Keratinocyte (primary cell): ENCODE measurements at regions not wholly inside any gene's neighbourhood (a gene's known extent, or its start where the extent isn't known, plus 50 kb on each side); places are given as distances from the start of the nearest gene placed in this dataset.

ENCODE experiments used
- DNase-seq: peaks from one replicate; pipeline ENCODE4 v3.0.0-alpha.2; 2011; ENCODE audit warnings: low read depth, missing footprints, low spot score
- FAIRE-seq: peaks from 2 replicates; lab custom pipeline; 2011; peaks lifted over from hg19 to GRCh38; lab: Jason Lieb, UNC
- H2AFZ ChIP-seq: 2 replicates; pipeline ENCODE4 v1.6.0; 2012; ENCODE audit warnings: low read length, control low read depth, inconsistent platforms; ENCODE audit not compliant: control insufficient read depth
- H3K27ac ChIP-seq: 2 replicates; pipeline ENCODE4 v1.5.1; 2011; ENCODE audit warnings: low read length; ENCODE audit not compliant: control insufficient read depth, insufficient read depth
- H3K27me3 ChIP-seq: 3 replicates; pipeline ENCODE4 v1.6.0; 2011; ENCODE audit warnings: low read length; ENCODE audit not compliant: control insufficient read depth, insufficient read depth; ENCODE audit errors: extremely low read depth
- H3K36me3 ChIP-seq, 2 experiments: 2 replicates in 1 of 2; 3 replicates in 1 of 2; pipeline ENCODE4 v1.5.1; 2011; ENCODE audit warnings: low read length in 2 of 2, mild to moderate bottlenecking in 1 of 2; ENCODE audit not compliant: control insufficient read depth in 2 of 2, insufficient read depth in 2 of 2; ENCODE audit errors: extremely low read depth in 1 of 2
- H3K4me1 ChIP-seq: 3 replicates; pipeline ENCODE4 v1.5.1; 2011; ENCODE audit warnings: low read length; ENCODE audit not compliant: control insufficient read depth, insufficient read depth; ENCODE audit errors: extremely low read depth
- H3K4me2 ChIP-seq: 3 replicates; pipeline ENCODE4 v1.6.0; 2011; ENCODE audit warnings: low read depth, low read length; ENCODE audit not compliant: control insufficient read depth, insufficient read depth; ENCODE audit errors: extremely low read depth
- H3K4me3 ChIP-seq, 3 experiments: fragments of 200-600 bp in 1 of 3; sonication (generic) in 1 of 3; 2 replicates in 2 of 3; 3 replicates in 1 of 3; pipeline ENCODE4 v1.5.1; 2011 to 2016; ENCODE audit warnings: low read length in 3 of 3, mild to moderate bottlenecking in 3 of 3, control low read depth in 2 of 3, inconsistent platforms in 1 of 3, low read depth in 1 of 3, mixed read lengths in 1 of 3, mixed run types in 1 of 3, moderate library complexity in 1 of 3; ENCODE audit not compliant: control insufficient read depth in 2 of 3, insufficient read depth in 2 of 3; ENCODE audit errors: extremely low read depth in 1 of 3
- H3K79me2 ChIP-seq: 2 replicates; pipeline ENCODE4 v1.6.0; 2012; ENCODE audit warnings: low read length; ENCODE audit not compliant: control insufficient read depth, insufficient read depth
- H3K9ac ChIP-seq: 3 replicates; pipeline ENCODE4 v1.6.0; 2011; ENCODE audit warnings: low read length; ENCODE audit not compliant: control insufficient read depth, insufficient read depth; ENCODE audit errors: extremely low read depth
- H3K9me1 ChIP-seq: 3 replicates; pipeline ENCODE4 v1.6.0; 2011; ENCODE audit warnings: low read length; ENCODE audit not compliant: control insufficient read depth, insufficient read depth; ENCODE audit errors: extremely low read depth
- H3K9me3 ChIP-seq: 2 replicates; pipeline ENCODE4 v1.5.1; 2012; ENCODE audit warnings: low read depth, low read length; ENCODE audit not compliant: control insufficient read depth
- H4K20me1 ChIP-seq: 3 replicates; pipeline ENCODE4 v1.6.0; 2011; ENCODE audit warnings: low read length; ENCODE audit not compliant: control insufficient read depth, insufficient read depth; ENCODE audit errors: extremely low read depth
- CTCF ChIP-seq, 3 experiments: IDR thresholded peaks in 1 of 3; conservative IDR thresholded peaks in 1 of 3; optimal IDR thresholded peaks in 1 of 3; 2 replicates in 2 of 3; 3 replicates in 1 of 3; pipeline versions ENCODE3 to v1.5.1; 2011; ENCODE audit warnings: low read length in 3 of 3, mild to moderate bottlenecking in 3 of 3, moderate library complexity in 2 of 3, control low read depth in 1 of 3, inconsistent platforms in 1 of 3; ENCODE audit not compliant: insufficient read depth in 2 of 3; ENCODE audit errors: extremely low read depth in 1 of 3
- EZH2 ChIP-seq: IDR thresholded peaks from one replicate; pipeline ENCODE4 v1.6.1; 2012; ENCODE audit warnings: inconsistent platforms, mild to moderate bottlenecking, low read length, moderate library complexity
- dilution Hi-C: fragments of 300-500 bp; cut with MboI; formaldehyde crosslinking; loops from one replicate; pipeline ENCODE4 v1.7.0; 2020; ENCODE audit warnings: low sequenced_read_pairs; ENCODE audit not compliant: extremely low pct_ligation_motif_present

GRCh38 chr1:81312272-81312754, 488.4 kb upstream of the ADGRL2 start:
- dilution Hi-C loops: no loop called here
- Histone ChIP-seq H2AFZ (no peak overlapping the region), H3K9me1 (no peaks in the 10 kb centered on the region), H3K9me3 (no peaks in the 10 kb centered on the region), H3K27ac (no peak overlapping the region), H3K4me2 (no peak overlapping the region), H4K20me1 (no peaks in the 10 kb centered on the region), H3K4me3 (no peak overlapping the region), H3K27me3 (peaks cover 6% of the 10 kb centered on the region), H3K79me2 (no peaks in the 10 kb centered on the region), H3K36me3 (no peaks in the 10 kb centered on the region), H3K4me1 (no peaks in the 10 kb centered on the region), H3K9ac (no peak overlapping the region)
- no peak for DNase-seq
- TF ChIP-seq CTCF (optimal IDR thresholded peaks at IDR 0.05 in 1 of 3, IDR thresholded peaks at IDR 0.05 in 1 of 3, conservative IDR thresholded peaks at IDR 0.05 in 1 of 3; ENCODE audit: extremely low read depth in 1 of 3, insufficient read depth in 2 of 3, low read length in 3 of 3): no peak
- no peak for TF ChIP-seq EZH2
- no peak for FAIRE-seq

- H3K9ac ChIP-seq: no peak overlapping the region
- no peak for FAIRE-seq
- H3K9me3 ChIP-seq: no peaks in the 10 kb centered on the region
- H3K4me2 ChIP-seq: no peak overlapping the region
- H3K9me1 ChIP-seq: no peaks in the 10 kb centered on the region
- no peak for DNase-seq
- no peaks in the 10 kb centered on the region for H3K79me2 ChIP-seq
- no peak overlapping the region for H3K4me3 ChIP-seq
- TF ChIP-seq EZH2: no peak
- TF ChIP-seq CTCF (optimal IDR thresholded peaks at IDR 0.05 in 1 of 3, IDR thresholded peaks at IDR 0.05 in 1 of 3, conservative IDR thresholded peaks at IDR 0.05 in 1 of 3; ENCODE audit: extremely low read depth in 1 of 3, insufficient read depth in 2 of 3, low read length in 3 of 3): no peak
- dilution Hi-C loops: no loop called here
- no peak overlapping the region for H2AFZ ChIP-seq
- H3K36me3 ChIP-seq: no peaks in the 10 kb centered on the region
- H3K27me3 ChIP-seq: peaks cover 6% of the 10 kb centered on the region
- H3K27ac ChIP-seq: no peak overlapping the region
- H3K4me1 ChIP-seq: peaks cover 6% of the 10 kb centered on the region
- H4K20me1 ChIP-seq: no peaks in the 10 kb centered on the region
Measured at GRCh38 chr1:81310250-81310649, 490.5 kb upstream of the ADGRL2 start.
